ENCODE measurements at regions not wholly inside any gene's neighbourhood (a gene's known extent, or its start where the extent isn't known, plus 50 kb on each side); places are given as distances from the start of the nearest gene placed in this dataset.

GRCh38 chr5:18003784-18004183 lies 369.5 kb downstream of the TAF11L14 start:
- TF ChIP-seq POLR2A (IDR thresholded peaks at IDR 0.05; ENCODE audit: low read depth, low read length) (no peak), FOS (IDR thresholded peaks at IDR 0.05; ENCODE audit: low read depth, low read length) (no peak), SMC3 (IDR thresholded peaks at IDR 0.05; ENCODE audit: low read depth, low read length) (no peak), CHD1 (IDR thresholded peaks at IDR 0.05; ENCODE audit: low read depth, low read length) (no peak), BHLHE40 (IDR thresholded peaks at IDR 0.05; ENCODE audit: low read depth, low read length) (no peak), USF2 (IDR thresholded peaks at IDR 0.05; ENCODE audit: low read depth, low read length) (no peak), RCOR1 (IDR thresholded peaks at IDR 0.05; ENCODE audit: insufficient replicate concordance, low read length) (no peak), MXI1 (IDR thresholded peaks at IDR 0.05; ENCODE audit: borderline replicate concordance, low read depth, low read length) (no peak), NFE2L2 (IDR thresholded peaks at IDR 0.05; ENCODE audit: low read depth, low read length) (no peak), MAFK (IDR thresholded peaks at IDR 0.05; ENCODE audit: low read depth, low read length) (no peak), MAZ (IDR thresholded peaks at IDR 0.05; ENCODE audit: borderline replicate concordance, low read depth, low read length) (no peak), ELK1 (IDR thresholded peaks at IDR 0.05; ENCODE audit: borderline replicate concordance, low read depth, low read length) (no peak), RAD21 (IDR thresholded peaks at IDR 0.05; ENCODE audit: low read length) (no peak), RFX5 (IDR thresholded peaks at IDR 0.05; ENCODE audit: low read depth, low read length) (no peak), CEBPB (IDR thresholded peaks at IDR 0.05; ENCODE audit: low read depth, low read length) (no peak)
- TF ChIP-seq, protein P1, sequence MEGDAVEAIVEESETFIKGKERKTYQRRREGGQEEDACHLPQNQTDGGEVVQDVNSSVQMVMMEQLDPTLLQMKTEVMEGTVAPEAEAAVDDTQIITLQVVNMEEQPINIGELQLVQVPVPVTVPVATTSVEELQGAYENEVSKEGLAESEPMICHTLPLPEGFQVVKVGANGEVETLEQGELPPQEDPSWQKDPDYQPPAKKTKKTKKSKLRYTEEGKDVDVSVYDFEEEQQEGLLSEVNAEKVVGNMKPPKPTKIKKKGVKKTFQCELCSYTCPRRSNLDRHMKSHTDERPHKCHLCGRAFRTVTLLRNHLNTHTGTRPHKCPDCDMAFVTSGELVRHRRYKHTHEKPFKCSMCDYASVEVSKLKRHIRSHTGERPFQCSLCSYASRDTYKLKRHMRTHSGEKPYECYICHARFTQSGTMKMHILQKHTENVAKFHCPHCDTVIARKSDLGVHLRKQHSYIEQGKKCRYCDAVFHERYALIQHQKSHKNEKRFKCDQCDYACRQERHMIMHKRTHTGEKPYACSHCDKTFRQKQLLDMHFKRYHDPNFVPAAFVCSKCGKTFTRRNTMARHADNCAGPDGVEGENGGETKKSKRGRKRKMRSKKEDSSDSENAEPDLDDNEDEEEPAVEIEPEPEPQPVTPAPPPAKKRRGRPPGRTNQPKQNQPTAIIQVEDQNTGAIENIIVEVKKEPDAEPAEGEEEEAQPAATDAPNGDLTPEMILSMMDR (conservative IDR thresholded peaks at IDR 0.05; ENCODE audit: low read depth, low read length), result no peak
- no peak overlapping the region for H4K5ac ChIP-seq (ENCODE audit: low read depth, low read length)
- no peak overlapping the region for H2BK5ac ChIP-seq (ENCODE audit: low read depth, low read length, poor library complexity, severe bottlenecking)
- no peaks in the 10 kb centered on the region for H4K20me1 ChIP-seq (ENCODE audit: insufficient read depth, low read length)
- ChIA-PET CTCF (no interaction called here), POLR2A (ENCODE audit: unreplicated experiment) (no interaction called here)
- H2AK9ac ChIP-seq (replicated peaks; ENCODE audit: low read depth, low read length, poor library complexity), result no peak overlapping the region
- H2BK15ac ChIP-seq (ENCODE audit: low read depth, low read length), result no peak overlapping the region
- H3K4ac ChIP-seq (ENCODE audit: low read depth, low read length), result no peak overlapping the region
- H3K9ac ChIP-seq (ENCODE audit: low read depth, low read length), result no peak overlapping the region
- intact Hi-C loops (cut with micrococcal nuclease), result no loop called here
- no peak overlapping the region for H4K8ac ChIP-seq (ENCODE audit: low read depth in 2 of 2, low read length in 2 of 2)
- in situ Hi-C loops (cut with MboI; ENCODE audit: low sequenced_read_pairs), result no loop called here
- no peak overlapping the region for H4K91ac ChIP-seq (ENCODE audit: insufficient read depth, low read depth, low read length)
- H2AK5ac ChIP-seq (ENCODE audit: low read depth, low read length), result no peak overlapping the region
- ATAC-seq (ENCODE audit: low read depth), result no peak
- H2BK20ac ChIP-seq (ENCODE audit: low read depth, low read length), result no peak overlapping the region
- no peaks in the 10 kb centered on the region for H3K27me3 ChIP-seq (ENCODE audit: control insufficient read depth, insufficient read depth, low read length)
- WGBS, 2 experiments (ENCODE audit: extremely low coverage in 2 of 2, insufficient read length in 1 of 2), result no CpG with 5 or more reads among the region's 2 CpGs
- H3K56ac ChIP-seq (ENCODE audit: extremely low read depth, insufficient read depth, low read length), result no peak overlapping the region
- no peak overlapping the region for H3K27ac ChIP-seq (ENCODE audit: insufficient read depth, low read length)
- H3K9me1 ChIP-seq (ENCODE audit: insufficient read depth, low read length), result no peaks in the 10 kb centered on the region
- H3K14ac ChIP-seq (replicated peaks; ENCODE audit: low read depth, low read length), result no peak overlapping the region
- no peak overlapping the region for H3K18ac ChIP-seq (ENCODE audit: low read depth, low read length)
- H3K9me3 ChIP-seq (ENCODE audit: control insufficient read depth, insufficient read depth, low read length), result no peaks in the 10 kb centered on the region
- dilution Hi-C loops (cut with HindIII; ENCODE audit: low sequenced_read_pairs, unreplicated experiment), result no loop called here
- H3K4me1 ChIP-seq (ENCODE audit: control insufficient read depth, insufficient read depth, low read length), result no peaks in the 10 kb centered on the region
- no peak overlapping the region for H3K4me2 ChIP-seq (ENCODE audit: low read depth, low read length)
- H3K36me3 ChIP-seq (ENCODE audit: control insufficient read depth, insufficient read depth, low read length), result no peaks in the 10 kb centered on the region
- BruUV-seq (replicated peaks), result no TSS peak
- no peak overlapping the region for H2BK120ac ChIP-seq (ENCODE audit: low read depth, low read length)
- H3K79me1 ChIP-seq (ENCODE audit: low read depth in 1 of 2, low read length in 2 of 2), result no peaks in the 10 kb centered on the region
- no peak overlapping the region for H2AFZ ChIP-seq (replicated peaks; ENCODE audit: low read length, poor library complexity)
- H3K4me3 ChIP-seq (ENCODE audit: insufficient read depth, low read depth, low read length), result no peak overlapping the region
- DNase-seq, result no peak
- H3K23ac ChIP-seq (ENCODE audit: low read depth, low read length), result no peak overlapping the region

Data from IMR-90 (cell line).